ENCODE measurements at regions not wholly inside any gene's neighbourhood (a gene's known extent, or its start where the extent isn't known, plus 50 kb on each side); places are given as distances from the start of the nearest gene placed in this dataset.

DNA sequence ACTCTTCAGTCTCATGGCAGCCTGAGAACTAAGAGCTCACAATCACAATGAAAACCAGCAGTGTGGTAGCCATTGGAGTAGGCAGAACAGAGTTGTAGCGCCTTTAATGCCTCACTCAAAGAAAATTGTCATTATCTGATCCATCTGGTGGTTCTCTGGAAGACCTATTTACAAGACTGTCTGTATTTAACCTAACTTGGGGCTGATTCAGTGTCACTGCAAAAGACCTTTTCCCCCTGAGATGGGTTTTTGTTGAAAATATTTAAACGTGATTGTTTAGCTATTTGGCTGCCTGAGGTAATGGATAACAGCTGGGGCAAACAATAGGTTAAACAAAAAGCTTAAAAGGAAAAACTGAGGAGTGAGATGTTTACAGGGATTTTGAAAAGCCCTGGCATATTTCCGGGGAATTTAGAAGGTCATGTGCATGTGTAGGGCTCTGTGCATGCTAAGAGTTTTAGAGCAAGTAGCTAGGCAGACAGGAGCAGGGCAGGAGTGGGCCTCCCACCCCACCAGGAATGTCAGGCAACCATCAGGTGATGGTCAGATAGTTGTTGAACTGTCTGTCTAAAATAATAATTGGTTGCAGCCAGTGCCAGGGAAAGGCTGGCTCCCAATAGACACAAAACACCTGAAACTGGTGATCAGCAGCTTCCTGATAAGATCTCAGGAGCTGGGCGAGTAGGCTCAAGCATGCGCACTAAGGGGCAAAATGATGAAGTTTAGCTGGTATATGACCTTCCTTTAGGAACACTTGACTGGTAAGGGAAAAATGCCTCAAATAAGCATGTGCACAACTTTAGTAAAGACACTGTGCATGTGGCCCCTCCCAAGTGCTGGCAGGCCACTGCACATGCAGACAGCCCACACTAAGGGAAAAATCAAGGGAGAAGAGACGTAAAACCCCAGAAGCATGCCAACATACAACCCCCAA is 70.8 kb upstream of the AKIRIN2 start (continued):
- TF ChIP-seq MLLT10 (CRISPR knock-in tag; IDR thresholded peaks at IDR 0.05) (no peak), RXRA (CRISPR knock-in tag; IDR thresholded peaks at IDR 0.05) (peak; percentile 64; the same call in 1 of the 2 replicates), SNAI1 (CRISPR knock-in tag; IDR thresholded peaks at IDR 0.05; ENCODE audit: borderline replicate concordance) (no peak), TARDBP (CRISPR knock-in tag; IDR thresholded peaks at IDR 0.05) (peak; percentile 74; the same call in 1 of the 2 replicates), NFKB2 (CRISPR knock-in tag; IDR thresholded peaks at IDR 0.05; ENCODE audit: borderline replicate concordance) (no peak), GPBP1L1 (CRISPR knock-in tag; IDR thresholded peaks at IDR 0.05) (no peak), SP5 (CRISPR knock-in tag; IDR thresholded peaks at IDR 0.05; ENCODE audit: borderline replicate concordance, low read depth) (0 out of 2 replicates have a peak, but pooled peaks have one; percentile 18), RFX3 (CRISPR knock-in tag; IDR thresholded peaks at IDR 0.05) (no peak), PPARG (CRISPR knock-in tag; conservative IDR thresholded peaks at IDR 0.05) (0 out of 2 replicates have a peak, but pooled peaks have one; percentile 36), MLX (CRISPR knock-in tag; IDR thresholded peaks at IDR 0.05) (peak; percentile 22; the same call in 1 of the 2 replicates), CENPX (CRISPR knock-in tag; IDR thresholded peaks at IDR 0.05) (no peak), ZNF33A (CRISPR knock-in tag; IDR thresholded peaks at IDR 0.05; ENCODE audit: borderline replicate concordance) (no peak), NKX3-1 (CRISPR knock-in tag; IDR thresholded peaks at IDR 0.05) (peak; percentile 28; the same call in 1 of the 2 replicates), ZNF614 (CRISPR knock-in tag; IDR thresholded peaks at IDR 0.05; ENCODE audit: borderline replicate concordance) (peak; percentile 48; the same call in 1 of the 2 replicates), FOXA3 (CRISPR knock-in tag; IDR thresholded peaks at IDR 0.05) (peak; percentile 65; the same call in 1 of the 2 replicates), ZNF639 (CRISPR knock-in tag; conservative IDR thresholded peaks at IDR 0.05) (no peak), SP140L (CRISPR knock-in tag; IDR thresholded peaks at IDR 0.05; ENCODE audit: borderline replicate concordance) (no peak)
- TF ChIP-seq, protein P1, sequence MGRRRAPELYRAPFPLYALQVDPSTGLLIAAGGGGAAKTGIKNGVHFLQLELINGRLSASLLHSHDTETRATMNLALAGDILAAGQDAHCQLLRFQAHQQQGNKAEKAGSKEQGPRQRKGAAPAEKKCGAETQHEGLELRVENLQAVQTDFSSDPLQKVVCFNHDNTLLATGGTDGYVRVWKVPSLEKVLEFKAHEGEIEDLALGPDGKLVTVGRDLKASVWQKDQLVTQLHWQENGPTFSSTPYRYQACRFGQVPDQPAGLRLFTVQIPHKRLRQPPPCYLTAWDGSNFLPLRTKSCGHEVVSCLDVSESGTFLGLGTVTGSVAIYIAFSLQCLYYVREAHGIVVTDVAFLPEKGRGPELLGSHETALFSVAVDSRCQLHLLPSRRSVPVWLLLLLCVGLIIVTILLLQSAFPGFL (CRISPR knock-in tag; IDR thresholded peaks at IDR 0.05) = no peak
- TF ChIP-seq, protein P2, sequence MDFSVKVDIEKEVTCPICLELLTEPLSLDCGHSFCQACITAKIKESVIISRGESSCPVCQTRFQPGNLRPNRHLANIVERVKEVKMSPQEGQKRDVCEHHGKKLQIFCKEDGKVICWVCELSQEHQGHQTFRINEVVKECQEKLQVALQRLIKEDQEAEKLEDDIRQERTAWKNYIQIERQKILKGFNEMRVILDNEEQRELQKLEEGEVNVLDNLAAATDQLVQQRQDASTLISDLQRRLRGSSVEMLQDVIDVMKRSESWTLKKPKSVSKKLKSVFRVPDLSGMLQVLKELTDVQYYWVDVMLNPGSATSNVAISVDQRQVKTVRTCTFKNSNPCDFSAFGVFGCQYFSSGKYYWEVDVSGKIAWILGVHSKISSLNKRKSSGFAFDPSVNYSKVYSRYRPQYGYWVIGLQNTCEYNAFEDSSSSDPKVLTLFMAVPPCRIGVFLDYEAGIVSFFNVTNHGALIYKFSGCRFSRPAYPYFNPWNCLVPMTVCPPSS (IDR thresholded peaks at IDR 0.05) = no peak
- TF ChIP-seq, protein P3, sequence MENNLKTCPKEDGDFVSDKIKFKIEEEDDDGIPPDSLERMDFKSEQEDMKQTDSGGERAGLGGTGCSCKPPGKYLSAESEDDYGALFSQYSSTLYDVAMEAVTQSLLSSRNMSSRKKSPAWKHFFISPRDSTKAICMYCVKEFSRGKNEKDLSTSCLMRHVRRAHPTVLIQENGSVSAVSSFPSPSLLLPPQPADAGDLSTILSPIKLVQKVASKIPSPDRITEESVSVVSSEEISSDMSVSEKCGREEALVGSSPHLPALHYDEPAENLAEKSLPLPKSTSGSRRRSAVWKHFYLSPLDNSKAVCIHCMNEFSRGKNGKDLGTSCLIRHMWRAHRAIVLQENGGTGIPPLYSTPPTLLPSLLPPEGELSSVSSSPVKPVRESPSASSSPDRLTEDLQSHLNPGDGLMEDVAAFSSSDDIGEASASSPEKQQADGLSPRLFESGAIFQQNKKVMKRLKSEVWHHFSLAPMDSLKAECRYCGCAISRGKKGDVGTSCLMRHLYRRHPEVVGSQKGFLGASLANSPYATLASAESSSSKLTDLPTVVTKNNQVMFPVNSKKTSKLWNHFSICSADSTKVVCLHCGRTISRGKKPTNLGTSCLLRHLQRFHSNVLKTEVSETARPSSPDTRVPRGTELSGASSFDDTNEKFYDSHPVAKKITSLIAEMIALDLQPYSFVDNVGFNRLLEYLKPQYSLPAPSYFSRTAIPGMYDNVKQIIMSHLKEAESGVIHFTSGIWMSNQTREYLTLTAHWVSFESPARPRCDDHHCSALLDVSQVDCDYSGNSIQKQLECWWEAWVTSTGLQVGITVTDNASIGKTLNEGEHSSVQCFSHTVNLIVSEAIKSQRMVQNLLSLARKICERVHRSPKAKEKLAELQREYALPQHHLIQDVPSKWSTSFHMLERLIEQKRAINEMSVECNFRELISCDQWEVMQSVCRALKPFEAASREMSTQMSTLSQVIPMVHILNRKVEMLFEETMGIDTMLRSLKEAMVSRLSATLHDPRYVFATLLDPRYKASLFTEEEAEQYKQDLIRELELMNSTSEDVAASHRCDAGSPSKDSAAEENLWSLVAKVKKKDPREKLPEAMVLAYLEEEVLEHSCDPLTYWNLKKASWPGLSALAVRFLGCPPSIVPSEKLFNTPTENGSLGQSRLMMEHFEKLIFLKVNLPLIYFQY (CRISPR knock-in tag; IDR thresholded peaks at IDR 0.05; ENCODE audit: borderline replicate concordance) = peak; percentile 50; the same call in 1 of the 2 replicates
